ENCODE measurements at regions not wholly inside any gene's neighbourhood (a gene's known extent, or its start where the extent isn't known, plus 50 kb on each side); places are given as distances from the start of the nearest gene placed in this dataset.
A peak's percentile ranks its signal among the peaks of the same experiment; 100 is the strongest.

- Histone ChIP-seq H3K4me1 (ENCODE audit: control insufficient read depth in 5 of 5, insufficient read depth in 5 of 5, low read length in 5 of 5) (peaks cover 0 to 9% (median 0%) of the 10 kb centered on the region in 5 donors), H3K4me3 (no peak overlapping the region), H3K9me3 (ENCODE audit: control insufficient read depth in 4 of 4, insufficient read depth in 3 of 4, low read length in 3 of 4) (no peaks in the 10 kb centered on the region), H3K27me3 (ENCODE audit: control insufficient read depth in 3 of 3, insufficient read depth in 3 of 3, low read length in 2 of 3) (no peaks in the 10 kb centered on the region), H3K36me3 (ENCODE audit: control insufficient read depth in 4 of 4, insufficient read depth in 4 of 4, low read length in 4 of 4) (no peaks in the 10 kb centered on the region), H3K9ac (ENCODE audit: insufficient read depth in 1 of 2, low read length in 2 of 2) (no peak overlapping the region), H3K27ac (ENCODE audit: low read depth in 1 of 2, low read length in 1 of 2) (peak overlapping the region in 1 of 2 donors; percentile 62)
- no peak for DNase-seq
- WGBS, 2 donors: 86 to 89% methylated on average over 3 of the region's 3 CpGs
- ATAC-seq (ENCODE audit: insufficient read depth, low FRiP score): no peak
- TF ChIP-seq CTCF (IDR thresholded peaks at IDR 0.05; ENCODE audit: control extremely low read depth, extremely low read depth): no peak
Measured at GRCh38 chr6:54029187-54029586, 82.1 kb upstream of the MLIP start.

- no peak for ATAC-seq (ENCODE audit: insufficient read depth, low FRiP score)
Measured at GRCh38 chr6:54031169-54031568, 80.1 kb upstream of the MLIP start.

GRCh38 chr6:54037277-54037779 is 73.9 kb upstream of the MLIP start:
- Histone ChIP-seq H3K27ac (ENCODE audit: low read depth in 1 of 2, low read length in 1 of 2) (no peak overlapping the region), H3K9me3 (ENCODE audit: control insufficient read depth in 4 of 4, insufficient read depth in 3 of 4, low read length in 3 of 4) (no peaks in the 10 kb centered on the region), H3K27me3 (ENCODE audit: control insufficient read depth in 3 of 3, insufficient read depth in 3 of 3, low read length in 2 of 3) (no peaks in the 10 kb centered on the region), H3K9ac (ENCODE audit: insufficient read depth in 1 of 2, low read length in 2 of 2) (no peak overlapping the region), H3K4me1 (ENCODE audit: control insufficient read depth in 5 of 5, insufficient read depth in 5 of 5, low read length in 5 of 5) (peaks cover 0 to 6% (median 0%) of the 10 kb centered on the region in 5 donors), H3K4me3 (no peak overlapping the region), H3K36me3 (ENCODE audit: control insufficient read depth in 4 of 4, insufficient read depth in 4 of 4, low read length in 4 of 4) (no peaks in the 10 kb centered on the region)
- no peak for ATAC-seq (ENCODE audit: insufficient read depth, low FRiP score)
- no peak for TF ChIP-seq CTCF (IDR thresholded peaks at IDR 0.05; ENCODE audit: control extremely low read depth, extremely low read depth)
- DNase-seq: peak in 1 of 3 donors; percentile 6

More at GRCh38 chr6:54031169-54031568, 80.1 kb upstream of the MLIP start:
- no peak for TF ChIP-seq CTCF (IDR thresholded peaks at IDR 0.05; ENCODE audit: control extremely low read depth, extremely low read depth)
- no peak overlapping the region for H3K9ac ChIP-seq (ENCODE audit: insufficient read depth in 1 of 2, low read length in 2 of 2)
- no peak for DNase-seq
- no peak overlapping the region for H3K4me3 ChIP-seq
- no peaks in the 10 kb centered on the region for H3K9me3 ChIP-seq (ENCODE audit: control insufficient read depth in 4 of 4, insufficient read depth in 3 of 4, low read length in 3 of 4)
- peak overlapping the region in 1 of 2 donors; percentile 78 for H3K27ac ChIP-seq (ENCODE audit: low read depth in 1 of 2, low read length in 1 of 2)
- WGBS, 2 donors: 79 to 91% methylated on average over 5 of the region's 5 CpGs
- H3K36me3 ChIP-seq (ENCODE audit: control insufficient read depth in 4 of 4, insufficient read depth in 4 of 4, low read length in 4 of 4): no peaks in the 10 kb centered on the region
- peaks cover 0 to 3% (median 0%) of the 10 kb centered on the region in 5 donors for H3K4me1 ChIP-seq (ENCODE audit: control insufficient read depth in 5 of 5, insufficient read depth in 5 of 5, low read length in 5 of 5)
- no peaks in the 10 kb centered on the region for H3K27me3 ChIP-seq (ENCODE audit: control insufficient read depth in 3 of 3, insufficient read depth in 3 of 3, low read length in 2 of 3)

GRCh38 chr6:54040545-54040944 is 70.7 kb upstream of the MLIP start:
- H3K4me3 ChIP-seq: no peak overlapping the region
- H3K27ac ChIP-seq (ENCODE audit: low read depth in 1 of 2, low read length in 1 of 2): no peak overlapping the region
- no peaks in the 10 kb centered on the region for H3K36me3 ChIP-seq (ENCODE audit: control insufficient read depth in 4 of 4, insufficient read depth in 4 of 4, low read length in 4 of 4)
- no peaks in the 10 kb centered on the region for H3K27me3 ChIP-seq (ENCODE audit: control insufficient read depth in 3 of 3, insufficient read depth in 3 of 3, low read length in 2 of 3)
- no peak for ATAC-seq (ENCODE audit: insufficient read depth, low FRiP score)
- DNase-seq: no peak
- no peak for TF ChIP-seq CTCF (IDR thresholded peaks at IDR 0.05; ENCODE audit: control extremely low read depth, extremely low read depth)
- H3K9me3 ChIP-seq (ENCODE audit: control insufficient read depth in 4 of 4, insufficient read depth in 3 of 4, low read length in 3 of 4): no peaks in the 10 kb centered on the region
- peaks cover 0 to 18% (median 0%) of the 10 kb centered on the region in 5 donors for H3K4me1 ChIP-seq (ENCODE audit: control insufficient read depth in 5 of 5, insufficient read depth in 5 of 5, low read length in 5 of 5)
- H3K9ac ChIP-seq (ENCODE audit: insufficient read depth in 1 of 2, low read length in 2 of 2): no peak overlapping the region

All from lung (tissue), 11 donors.